Astrocyte of the hippocampus (primary cell): ENCODE measurements at regions not wholly inside any gene's neighbourhood (a gene's known extent, or its start where the extent isn't known, plus 50 kb on each side); places are given as distances from the start of the nearest gene placed in this dataset.

Experiments
- DNase-seq: peaks from one replicate; pipeline ENCODE4 v3.0.0; 2011; ENCODE audit warnings: low read depth, low spot score

DNA sequence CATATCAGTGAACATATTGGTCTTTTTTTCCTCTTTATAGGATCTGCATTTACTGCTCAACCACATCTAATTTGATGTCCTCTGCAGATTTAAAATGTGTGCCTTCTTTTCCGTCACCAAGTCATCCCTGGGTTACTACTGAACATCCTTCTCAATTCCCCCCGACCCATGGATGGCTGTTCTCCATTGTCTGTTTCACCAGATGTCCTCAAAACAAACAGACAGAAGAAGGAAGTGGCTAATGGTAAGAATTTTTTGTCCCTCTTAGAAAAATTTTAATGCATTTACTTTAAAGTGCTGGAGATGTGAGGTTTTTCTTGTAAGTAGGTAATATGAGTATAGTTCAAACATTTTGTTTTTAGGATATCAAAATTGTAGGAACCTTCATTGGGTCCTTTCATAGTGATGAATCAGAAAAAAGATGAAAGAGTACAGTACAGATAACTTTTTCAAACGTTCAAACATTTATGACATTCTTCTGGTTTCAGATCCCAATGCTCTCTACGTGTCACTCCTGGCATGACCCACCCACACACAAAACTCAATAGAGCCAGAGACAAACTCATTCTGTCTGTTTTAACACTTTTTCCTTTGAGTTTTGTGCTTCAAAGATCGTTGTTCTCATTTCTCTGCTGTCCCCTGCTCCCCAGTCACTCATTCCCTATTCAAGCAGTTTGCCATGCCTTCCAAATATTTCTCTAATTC, 276.4 kb downstream of the PRL start:
- no peak for DNase-seq

DNA sequence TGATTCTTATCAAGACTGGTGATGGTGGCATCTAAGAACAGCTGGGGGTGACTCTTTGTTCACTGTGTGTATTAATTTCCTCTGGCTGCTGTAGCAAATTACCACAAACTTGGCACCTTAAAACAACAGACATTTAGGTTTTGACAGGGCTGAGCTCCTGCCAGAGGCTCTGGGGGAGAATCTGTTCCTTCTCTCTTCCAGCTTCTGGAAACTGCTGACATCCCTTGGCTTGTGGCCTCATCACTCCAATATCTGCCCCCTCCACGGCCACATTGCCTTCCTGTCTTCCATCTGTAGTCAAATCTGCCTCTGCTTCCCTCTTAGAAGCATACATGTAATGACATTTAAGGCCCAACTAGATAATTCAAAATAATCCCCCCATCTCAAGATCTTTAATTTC, 274.9 kb downstream of the PRL start:
- DNase-seq, result no peak

DNA sequence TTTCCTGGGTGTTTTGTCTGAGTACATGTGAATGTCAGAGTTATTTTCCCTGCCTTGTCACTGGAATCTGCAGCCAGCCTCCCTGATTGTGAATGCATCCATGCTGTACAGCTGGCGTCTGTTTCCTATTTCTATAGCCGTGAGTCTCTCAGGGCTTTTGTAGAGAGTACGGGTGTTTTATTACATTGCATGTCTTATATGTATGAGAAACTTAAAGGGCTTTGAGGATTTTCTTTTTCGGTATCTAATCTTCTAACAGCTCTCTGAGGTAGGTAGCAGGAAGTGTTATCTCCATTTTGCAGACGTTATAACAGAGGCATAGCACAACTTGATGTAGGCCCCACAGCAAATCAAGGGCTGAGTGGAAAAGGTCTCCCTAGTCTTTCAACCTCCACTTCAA, 272.9 kb downstream of the PRL start:
- no peak for DNase-seq

- DNase-seq, result peak; percentile 76
Measured at GRCh38 chr6:22024973-22025467, 271.8 kb downstream of the PRL start.

- peak; percentile 91 for DNase-seq
Measured at GRCh38 chr6:22025468-22026163, 271.2 kb downstream of the PRL start.

DNA sequence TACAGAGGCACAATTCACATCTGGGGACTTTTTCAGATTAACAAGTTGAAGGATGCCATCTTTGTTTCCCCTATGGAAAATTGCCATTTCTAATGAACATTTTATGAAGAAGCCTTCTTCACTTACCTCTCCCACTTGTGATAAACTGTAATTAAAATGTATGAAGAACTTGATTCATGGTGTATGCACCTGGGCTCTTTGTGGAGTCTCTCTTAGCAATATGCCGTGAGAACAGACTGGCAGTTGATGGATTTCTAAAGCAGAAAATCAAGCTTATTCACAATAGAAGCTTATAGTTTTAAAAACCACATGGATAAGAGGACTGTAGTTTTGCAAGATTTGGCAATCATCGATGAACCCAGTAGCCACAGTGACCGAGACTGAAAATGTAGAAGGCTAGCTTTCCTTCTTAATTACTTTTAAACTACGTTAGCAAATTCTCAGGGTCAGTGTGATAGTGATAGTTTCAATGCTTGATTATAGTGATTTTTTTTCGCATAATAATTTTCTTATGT, 270.6 kb downstream of the PRL start:
- DNase-seq, result peak; percentile 58

GRCh38 chr6:22027040-22027725, 269.7 kb downstream of the PRL start:
- no peak for DNase-seq

- DNase-seq, result peak; percentile 50
Measured at GRCh38 chr6:22028403-22029090, 268.3 kb downstream of the PRL start.

- peak; percentile 83 for DNase-seq
Measured at GRCh38 chr6:22029171-22029570, 267.7 kb downstream of the PRL start.

DNA sequence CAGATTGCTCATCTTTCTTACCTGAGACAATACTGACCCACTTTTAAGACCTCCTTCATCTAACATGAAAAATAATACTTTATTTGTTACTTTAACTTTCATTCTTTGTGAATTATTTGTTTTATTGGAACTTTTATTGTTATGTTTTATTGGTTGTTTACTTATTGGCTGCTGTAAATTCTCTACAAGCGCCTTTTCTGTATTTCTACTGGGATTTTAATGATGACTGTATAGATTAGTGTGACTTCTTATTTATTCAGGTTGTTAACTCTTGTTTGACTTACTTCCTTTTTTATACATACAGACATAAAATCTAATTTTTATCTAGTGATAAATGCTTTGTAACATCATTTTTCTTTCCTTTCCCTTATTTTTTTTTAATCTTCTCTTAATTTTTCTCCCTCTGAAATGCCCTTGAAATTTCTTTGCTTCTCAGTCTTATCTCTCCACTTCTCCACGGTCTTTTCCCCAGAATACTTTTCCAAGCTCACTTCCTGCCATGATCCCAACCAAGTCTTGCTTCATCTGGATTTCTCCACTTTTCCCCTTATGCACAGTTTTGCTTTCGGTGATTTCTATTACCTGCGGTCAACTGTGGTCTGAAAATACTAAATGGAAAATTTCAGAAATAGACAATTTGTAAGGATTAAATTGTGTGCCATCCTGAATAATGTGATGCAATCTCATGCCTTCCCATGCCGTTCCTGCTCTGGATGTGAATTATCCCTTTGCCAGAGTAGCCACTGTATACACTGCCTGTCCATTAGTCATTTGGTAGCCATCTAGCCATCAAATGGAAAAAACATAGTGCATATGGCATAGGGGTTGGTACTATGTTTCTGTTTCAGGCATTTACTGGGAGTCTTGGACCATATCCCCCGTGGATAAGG, 265.9 kb downstream of the PRL start:
- no peak for DNase-seq

DNA sequence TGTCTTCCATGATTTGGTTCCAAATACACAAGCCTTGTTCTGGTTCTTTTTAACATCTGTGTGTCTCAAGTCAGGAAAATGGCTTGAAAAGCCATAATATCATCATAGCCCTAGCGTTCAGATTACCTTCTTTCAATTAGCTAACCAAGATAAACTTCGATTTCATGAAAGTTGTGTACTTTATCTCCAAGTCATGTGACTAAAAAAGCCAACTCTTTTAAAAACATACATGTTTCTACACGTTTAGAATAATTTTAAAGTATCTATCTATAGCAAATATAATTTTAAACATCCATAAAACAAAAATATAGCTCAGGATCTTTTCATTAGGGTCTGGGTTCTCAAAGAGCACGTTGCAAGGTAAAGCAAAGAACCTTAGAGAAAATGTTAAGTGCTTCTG, 261.1 kb downstream of the PRL start:
- no peak for DNase-seq

DNA sequence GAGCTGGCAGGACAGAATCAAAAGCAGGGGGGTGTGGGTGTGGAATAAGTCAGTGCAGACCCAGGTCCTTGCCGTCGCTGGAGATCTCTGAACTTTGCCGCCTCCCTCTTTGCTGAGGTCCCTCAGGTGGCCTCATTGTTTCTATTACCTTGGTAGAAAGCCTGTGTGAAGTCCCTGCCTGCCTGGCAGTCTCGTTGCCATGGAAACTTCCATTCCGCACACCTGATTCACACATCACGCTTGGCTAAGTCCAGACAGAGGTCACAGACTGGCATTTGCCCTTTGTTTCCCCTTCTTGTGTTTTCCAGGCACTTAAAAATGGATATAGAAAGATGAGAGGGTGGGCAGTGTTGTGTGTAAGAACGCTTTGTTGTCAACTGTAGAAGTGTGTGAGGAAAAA, 260.6 kb downstream of the PRL start:
- DNase-seq, result peak; percentile 92

DNA sequence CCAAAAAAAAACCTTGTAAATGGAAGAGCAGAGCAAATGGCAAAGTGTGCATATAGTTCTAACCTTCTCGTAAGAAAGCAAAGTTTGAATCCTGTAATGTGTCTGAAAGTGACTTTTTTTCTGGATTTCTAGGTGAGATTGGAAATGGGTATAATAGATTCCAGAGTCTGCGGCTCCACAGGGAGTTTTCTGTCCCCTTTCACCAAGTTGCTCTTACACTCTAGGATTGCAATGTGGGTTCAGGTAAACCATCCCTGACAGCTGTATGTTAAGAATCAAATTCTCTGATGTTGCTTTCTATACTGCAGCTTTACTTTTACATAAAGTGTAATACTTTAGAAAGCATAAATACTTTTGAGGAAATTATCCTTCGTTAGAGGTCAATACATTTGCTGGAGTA, 260.1 kb downstream of the PRL start:
- no peak for DNase-seq

DNA sequence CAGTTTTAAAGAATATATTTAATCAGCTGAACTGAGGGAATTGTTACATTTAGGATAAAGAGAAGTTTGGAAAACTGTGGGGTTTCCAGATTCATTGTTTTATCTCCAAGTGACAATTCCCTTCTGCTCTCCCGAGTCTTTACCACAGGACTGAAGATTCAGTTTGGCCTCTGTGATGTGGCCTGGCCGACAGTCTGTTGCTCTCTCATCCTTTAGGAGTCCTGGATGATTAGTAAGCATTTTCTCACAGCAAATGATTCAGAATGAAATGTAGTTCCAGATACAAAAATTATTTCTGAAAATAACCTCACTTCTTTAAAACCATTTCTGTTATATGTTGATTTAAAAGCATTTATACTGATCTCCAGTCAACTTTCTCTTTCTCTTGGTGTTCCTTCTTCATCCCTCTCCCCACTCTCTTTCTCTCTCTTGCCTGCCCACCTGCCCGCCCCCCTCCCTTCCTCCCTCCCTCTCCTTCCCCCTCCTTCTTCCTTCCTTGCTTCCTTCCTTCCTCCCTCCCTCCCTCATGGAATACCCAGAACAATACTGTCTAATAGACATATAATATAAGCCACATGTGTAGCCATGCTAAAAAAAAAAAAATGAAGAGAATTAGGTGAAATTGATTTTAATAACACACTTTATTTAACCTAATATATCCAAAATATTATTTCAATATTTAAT, 254.9 kb downstream of the PRL start:
- peak; percentile 48 for DNase-seq

GRCh38 chr6:22042706-22043105, 254.1 kb downstream of the PRL start:
- peak; percentile 50 for DNase-seq

- DNase-seq, result peak; percentile 18
Measured at GRCh38 chr6:22043284-22043962, 253.4 kb downstream of the PRL start.

DNA sequence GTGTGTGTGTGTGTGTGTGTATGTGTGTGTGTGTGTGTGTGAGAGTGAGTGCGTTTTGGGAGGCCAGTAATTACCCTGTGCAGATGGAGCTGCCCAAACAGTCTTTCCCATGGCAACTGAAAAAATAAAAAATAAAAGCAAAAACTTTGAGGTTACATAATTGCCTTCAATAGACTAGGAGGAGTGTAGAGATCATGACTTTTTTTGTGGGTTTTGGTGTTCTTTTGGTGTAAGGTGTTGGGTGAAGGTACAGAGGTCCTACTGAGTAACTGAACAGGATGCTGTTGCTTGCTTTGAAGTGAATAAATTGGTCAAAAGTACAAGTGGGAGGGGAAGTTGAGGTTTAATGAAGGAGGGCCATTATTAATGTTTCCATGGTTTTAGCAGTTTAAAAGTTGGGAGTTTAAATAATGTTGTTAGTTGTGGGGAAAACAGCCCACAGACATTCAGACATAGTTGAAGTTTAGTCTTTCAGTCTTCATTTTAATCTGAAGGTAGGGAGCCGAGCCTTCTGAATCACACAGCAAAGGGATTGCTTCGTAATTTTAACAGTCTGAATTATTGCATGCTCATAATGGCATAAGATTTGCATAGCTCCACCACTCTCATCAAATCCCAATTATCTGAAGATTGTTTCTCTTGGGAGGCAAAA, 251.4 kb downstream of the PRL start:
- no peak for DNase-seq

- DNase-seq, result no peak
Measured at GRCh38 chr6:22049002-22049401, 247.8 kb downstream of the PRL start.

DNA sequence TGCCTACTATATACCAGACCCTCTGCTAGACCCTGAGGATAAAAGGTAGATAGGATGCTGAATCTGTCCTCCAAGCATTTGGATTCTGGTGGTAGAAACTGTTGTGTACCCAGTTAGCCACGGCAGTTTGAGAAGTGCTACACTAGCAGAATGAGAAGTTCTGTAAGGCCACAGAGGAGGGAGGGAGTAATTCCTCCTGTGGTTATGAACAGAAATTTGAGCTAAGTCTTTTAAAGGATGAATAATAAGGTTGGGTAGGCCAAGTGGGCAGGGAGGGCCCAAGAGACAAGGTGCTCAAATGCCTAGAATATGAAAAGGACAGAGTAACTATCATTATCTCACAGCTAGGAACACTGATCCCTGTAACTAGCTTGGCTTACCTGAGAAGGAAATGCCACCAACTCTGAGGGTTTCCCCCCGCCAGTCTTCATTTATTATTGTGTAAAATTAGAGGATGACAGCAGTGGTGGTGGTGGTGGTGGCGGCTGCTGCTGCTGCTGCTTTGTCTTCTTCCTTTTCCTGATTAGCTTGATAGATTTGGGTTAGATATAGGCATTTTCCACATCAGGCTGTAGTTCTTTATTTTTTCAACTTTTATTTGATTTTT, 243.3 kb downstream of the PRL start:
- peak; percentile 15 for DNase-seq
